ENCODE measurements at regions not wholly inside any gene's neighbourhood (a gene's known extent, or its start where the extent isn't known, plus 50 kb on each side); places are given as distances from the start of the nearest gene placed in this dataset.

- peaks cover 0 to 2% (median 0%) of the 10 kb centered on the region in 3 donors for H3K9me3 ChIP-seq (ENCODE audit: control insufficient read depth in 3 of 3, low read length in 3 of 3)
- no peak overlapping the region for H3K9ac ChIP-seq (ENCODE audit: low read depth in 1 of 3, low read length in 3 of 3)
- H3K27me3 ChIP-seq (ENCODE audit: control insufficient read depth in 3 of 3, insufficient read depth in 3 of 3, low read length in 3 of 3) = no peaks in the 10 kb centered on the region
- peaks cover 16 to 20% (median 20%) of the 10 kb centered on the region in 3 donors for H3K4me1 ChIP-seq (ENCODE audit: control insufficient read depth in 3 of 3, insufficient read depth in 3 of 3, low read length in 3 of 3)
- H3K27ac ChIP-seq (ENCODE audit: low read depth, low read length) = no peak overlapping the region
- no peak overlapping the region for H3K4me3 ChIP-seq (ENCODE audit: low read length in 3 of 3)
- no peaks in the 10 kb centered on the region for H3K36me3 ChIP-seq (ENCODE audit: control insufficient read depth in 3 of 3, insufficient read depth in 3 of 3, low read length in 3 of 3)
These were observed 535.4 kb upstream of the JARID2 start for GRCh38 chr6:14710421-14710820.

GRCh38 chr6:14711056-14711703 lies 534.7 kb upstream of the JARID2 start:
- Histone ChIP-seq H3K9ac (ENCODE audit: low read depth in 1 of 3, low read length in 3 of 3) (no peak overlapping the region), H3K4me1 (ENCODE audit: control insufficient read depth in 3 of 3, insufficient read depth in 3 of 3, low read length in 3 of 3) (peaks cover 14 to 20% (median 16%) of the 10 kb centered on the region in 3 donors), H3K27me3 (ENCODE audit: control insufficient read depth in 3 of 3, insufficient read depth in 3 of 3, low read length in 3 of 3) (no peaks in the 10 kb centered on the region), H3K9me3 (ENCODE audit: control insufficient read depth in 3 of 3, low read length in 3 of 3) (peaks cover 0 to 2% (median 0%) of the 10 kb centered on the region in 3 donors), H3K4me3 (ENCODE audit: low read length in 3 of 3) (no peak overlapping the region), H3K27ac (ENCODE audit: low read depth, low read length) (no peak overlapping the region), H3K36me3 (ENCODE audit: control insufficient read depth in 3 of 3, insufficient read depth in 3 of 3, low read length in 3 of 3) (no peaks in the 10 kb centered on the region)

GRCh38 chr6:14711704-14712379 lies 534.0 kb upstream of the JARID2 start:
- H3K36me3 ChIP-seq (ENCODE audit: control insufficient read depth in 3 of 3, insufficient read depth in 3 of 3, low read length in 3 of 3) = no peaks in the 10 kb centered on the region
- peaks cover 9 to 16% (median 10%) of the 10 kb centered on the region in 3 donors for H3K4me1 ChIP-seq (ENCODE audit: control insufficient read depth in 3 of 3, insufficient read depth in 3 of 3, low read length in 3 of 3)
- H3K27me3 ChIP-seq (ENCODE audit: control insufficient read depth in 3 of 3, insufficient read depth in 3 of 3, low read length in 3 of 3) = no peaks in the 10 kb centered on the region
- H3K27ac ChIP-seq (ENCODE audit: low read depth, low read length) = no peak overlapping the region
- H3K9ac ChIP-seq (ENCODE audit: low read depth in 1 of 3, low read length in 3 of 3) = no peak overlapping the region
- peaks cover 0 to 2% (median 0%) of the 10 kb centered on the region in 3 donors for H3K9me3 ChIP-seq (ENCODE audit: control insufficient read depth in 3 of 3, low read length in 3 of 3)
- no peak overlapping the region for H3K4me3 ChIP-seq (ENCODE audit: low read length in 3 of 3)

GRCh38 chr6:14713008-14713960 lies 532.6 kb upstream of the JARID2 start:
- peaks cover 9 to 12% (median 10%) of the 10 kb centered on the region in 3 donors for H3K4me1 ChIP-seq (ENCODE audit: control insufficient read depth in 3 of 3, insufficient read depth in 3 of 3, low read length in 3 of 3)
- no peak overlapping the region for H3K9ac ChIP-seq (ENCODE audit: low read depth in 1 of 3, low read length in 3 of 3)
- no peaks in the 10 kb centered on the region for H3K27me3 ChIP-seq (ENCODE audit: control insufficient read depth in 3 of 3, insufficient read depth in 3 of 3, low read length in 3 of 3)
- no peak overlapping the region for H3K27ac ChIP-seq (ENCODE audit: low read depth, low read length)
- no peaks in the 10 kb centered on the region for H3K36me3 ChIP-seq (ENCODE audit: control insufficient read depth in 3 of 3, insufficient read depth in 3 of 3, low read length in 3 of 3)
- H3K9me3 ChIP-seq (ENCODE audit: control insufficient read depth in 3 of 3, low read length in 3 of 3) = peaks cover 0 to 2% (median 0%) of the 10 kb centered on the region in 3 donors
- peak overlapping the region in 1 of 3 donors; percentile 10 for H3K4me3 ChIP-seq (ENCODE audit: low read length in 3 of 3)

- no peak overlapping the region for H3K4me3 ChIP-seq (ENCODE audit: low read length in 3 of 3)
- no peaks in the 10 kb centered on the region for H3K27me3 ChIP-seq (ENCODE audit: control insufficient read depth in 3 of 3, insufficient read depth in 3 of 3, low read length in 3 of 3)
- H3K4me1 ChIP-seq (ENCODE audit: control insufficient read depth in 3 of 3, insufficient read depth in 3 of 3, low read length in 3 of 3) = peaks cover 10 to 12% (median 11%) of the 10 kb centered on the region in 3 donors
- H3K27ac ChIP-seq (ENCODE audit: low read depth, low read length) = no peak overlapping the region
- H3K36me3 ChIP-seq (ENCODE audit: control insufficient read depth in 3 of 3, insufficient read depth in 3 of 3, low read length in 3 of 3) = no peaks in the 10 kb centered on the region
- no peak overlapping the region for H3K9ac ChIP-seq (ENCODE audit: low read depth in 1 of 3, low read length in 3 of 3)
- H3K9me3 ChIP-seq (ENCODE audit: control insufficient read depth in 3 of 3, low read length in 3 of 3) = peaks cover 0 to 2% (median 0%) of the 10 kb centered on the region in 3 donors
These were observed 531.8 kb upstream of the JARID2 start for GRCh38 chr6:14713966-14714631.

GRCh38 chr6:14715076-14715475 lies 530.8 kb upstream of the JARID2 start:
- H3K4me1 ChIP-seq (ENCODE audit: control insufficient read depth in 3 of 3, insufficient read depth in 3 of 3, low read length in 3 of 3) = peaks cover 10 to 14% (median 12%) of the 10 kb centered on the region in 3 donors

GRCh38 chr6:14716499-14717146 lies 529.2 kb upstream of the JARID2 start:
- H3K9ac ChIP-seq (ENCODE audit: low read depth in 1 of 3, low read length in 3 of 3) = no peak overlapping the region
- peaks cover 10 to 17% (median 12%) of the 10 kb centered on the region in 3 donors for H3K4me1 ChIP-seq (ENCODE audit: control insufficient read depth in 3 of 3, insufficient read depth in 3 of 3, low read length in 3 of 3)
- no peak overlapping the region for H3K27ac ChIP-seq (ENCODE audit: low read depth, low read length)

More at GRCh38 chr6:14715076-14715475, 530.8 kb upstream of the JARID2 start:
- H3K9me3 ChIP-seq (ENCODE audit: control insufficient read depth in 3 of 3, low read length in 3 of 3) = peaks cover 0 to 2% (median 0%) of the 10 kb centered on the region in 3 donors
- no peak overlapping the region for H3K9ac ChIP-seq (ENCODE audit: low read depth in 1 of 3, low read length in 3 of 3)
- no peaks in the 10 kb centered on the region for H3K27me3 ChIP-seq (ENCODE audit: control insufficient read depth in 3 of 3, insufficient read depth in 3 of 3, low read length in 3 of 3)
- no peak overlapping the region for H3K27ac ChIP-seq (ENCODE audit: low read depth, low read length)
- H3K4me3 ChIP-seq (ENCODE audit: low read length in 3 of 3) = no peak overlapping the region
- H3K36me3 ChIP-seq (ENCODE audit: control insufficient read depth in 3 of 3, insufficient read depth in 3 of 3, low read length in 3 of 3) = no peaks in the 10 kb centered on the region

GRCh38 chr6:14717307-14717706 lies 528.6 kb upstream of the JARID2 start:
- H3K9ac ChIP-seq (ENCODE audit: low read depth in 1 of 3, low read length in 3 of 3) = no peak overlapping the region
- no peaks in the 10 kb centered on the region for H3K36me3 ChIP-seq (ENCODE audit: control insufficient read depth in 3 of 3, insufficient read depth in 3 of 3, low read length in 3 of 3)
- H3K9me3 ChIP-seq (ENCODE audit: control insufficient read depth in 3 of 3, low read length in 3 of 3) = no peaks in the 10 kb centered on the region
- no peak overlapping the region for H3K4me3 ChIP-seq (ENCODE audit: low read length in 3 of 3)
- H3K27ac ChIP-seq (ENCODE audit: low read depth, low read length) = no peak overlapping the region
- peaks cover 10 to 17% (median 12%) of the 10 kb centered on the region in 3 donors for H3K4me1 ChIP-seq (ENCODE audit: control insufficient read depth in 3 of 3, insufficient read depth in 3 of 3, low read length in 3 of 3)
- H3K27me3 ChIP-seq (ENCODE audit: control insufficient read depth in 3 of 3, insufficient read depth in 3 of 3, low read length in 3 of 3) = no peaks in the 10 kb centered on the region

More at GRCh38 chr6:14716499-14717146, 529.2 kb upstream of the JARID2 start:
- no peaks in the 10 kb centered on the region for H3K36me3 ChIP-seq (ENCODE audit: control insufficient read depth in 3 of 3, insufficient read depth in 3 of 3, low read length in 3 of 3)
- H3K9me3 ChIP-seq (ENCODE audit: control insufficient read depth in 3 of 3, low read length in 3 of 3) = no peaks in the 10 kb centered on the region
- no peaks in the 10 kb centered on the region for H3K27me3 ChIP-seq (ENCODE audit: control insufficient read depth in 3 of 3, insufficient read depth in 3 of 3, low read length in 3 of 3)
- H3K4me3 ChIP-seq (ENCODE audit: low read length in 3 of 3) = no peak overlapping the region

- Histone ChIP-seq H3K9me3 (ENCODE audit: control insufficient read depth in 3 of 3, low read length in 3 of 3) (no peaks in the 10 kb centered on the region), H3K4me1 (ENCODE audit: control insufficient read depth in 3 of 3, insufficient read depth in 3 of 3, low read length in 3 of 3) (peaks cover 0 to 8% (median 0%) of the 10 kb centered on the region in 3 donors), H3K27ac (ENCODE audit: low read depth, low read length) (no peak overlapping the region), H3K36me3 (ENCODE audit: control insufficient read depth in 3 of 3, insufficient read depth in 3 of 3, low read length in 3 of 3) (no peaks in the 10 kb centered on the region), H3K9ac (ENCODE audit: low read depth in 1 of 3, low read length in 3 of 3) (no peak overlapping the region), H3K4me3 (ENCODE audit: low read length in 3 of 3) (no peak overlapping the region), H3K27me3 (ENCODE audit: control insufficient read depth in 3 of 3, insufficient read depth in 3 of 3, low read length in 3 of 3) (no peaks in the 10 kb centered on the region)
These were observed 527.0 kb upstream of the JARID2 start for GRCh38 chr6:14718861-14719260.
